Kidney epithelial cell (primary cell): ENCODE measurements at regions not wholly inside any gene's neighbourhood (a gene's known extent, or its start where the extent isn't known, plus 50 kb on each side); places are given as distances from the start of the nearest gene placed in this dataset.

ENCODE experiments used
- DNase-seq: peaks from one replicate; pipeline ENCODE4 v3.0.0-alpha.2; 2010; ENCODE audit warnings: low read depth
- H3K27me3 ChIP-seq: 2 replicates; pipeline ENCODE4 v1.6.0; 2011; ENCODE audit warnings: low read length; ENCODE audit not compliant: control insufficient read depth, insufficient read depth
- H3K36me3 ChIP-seq: 2 replicates; pipeline ENCODE4 v1.5.1; 2011; ENCODE audit warnings: low read length; ENCODE audit not compliant: control insufficient read depth, insufficient read depth
- H3K4me3 ChIP-seq: 2 replicates; pipeline ENCODE4 v1.5.1; 2011; ENCODE audit warnings: low read depth, mild to moderate bottlenecking, control low read depth, low read length
- CTCF ChIP-seq: IDR thresholded peaks from 2 replicates; pipeline ENCODE4 v1.5.1; 2011; ENCODE audit warnings: mild to moderate bottlenecking, moderate library complexity, low read length, control low read depth, inconsistent platforms; ENCODE audit not compliant: insufficient read depth, poor library complexity, severe bottlenecking

GRCh38 chr10:24046060-24046459, 162.9 kb upstream of the KIAA1217 start:
- DNase-seq, result no peak
- no peaks in the 10 kb centered on the region for H3K36me3 ChIP-seq
- H3K27me3 ChIP-seq, result no peaks in the 10 kb centered on the region
- H3K4me3 ChIP-seq, result no peak overlapping the region
- TF ChIP-seq CTCF, result no peak

- no peaks in the 10 kb centered on the region for H3K36me3 ChIP-seq
- H3K4me3 ChIP-seq, result no peak overlapping the region
- DNase-seq, result no peak
- no peaks in the 10 kb centered on the region for H3K27me3 ChIP-seq
- TF ChIP-seq CTCF, result no peak
These were observed 161.8 kb upstream of the KIAA1217 start for GRCh38 chr10:24047176-24047575.

GRCh38 chr10:24054421-24054820, 154.5 kb upstream of the KIAA1217 start:
- Histone ChIP-seq H3K36me3 (no peaks in the 10 kb centered on the region), H3K27me3 (no peaks in the 10 kb centered on the region), H3K4me3 (no peak overlapping the region)
- DNase-seq, result no peak
- no peak for TF ChIP-seq CTCF

GRCh38 chr10:24080207-24080606, 128.7 kb upstream of the KIAA1217 start:
- DNase-seq, result no peak
- H3K36me3 ChIP-seq, result no peaks in the 10 kb centered on the region
- H3K4me3 ChIP-seq, result no peak overlapping the region
- no peaks in the 10 kb centered on the region for H3K27me3 ChIP-seq
- TF ChIP-seq CTCF, result no peak

GRCh38 chr10:24086296-24087086, 122.4 kb upstream of the KIAA1217 start:
- Histone ChIP-seq H3K27me3 (no peaks in the 10 kb centered on the region), H3K4me3 (no peak overlapping the region), H3K36me3 (no peaks in the 10 kb centered on the region)
- no peak for TF ChIP-seq CTCF
- DNase-seq, result no peak

GRCh38 chr10:24091256-24091655, 117.7 kb upstream of the KIAA1217 start:
- no peak for TF ChIP-seq CTCF
- H3K4me3 ChIP-seq, result no peak overlapping the region
- H3K27me3 ChIP-seq, result no peaks in the 10 kb centered on the region
- no peak for DNase-seq
- no peaks in the 10 kb centered on the region for H3K36me3 ChIP-seq
